Activated gamma-delta T cell treated with anti-CD3 and anti-CD28 coated beads, Interleukin-2, amount 50 U/mL, for 16 hours (primary cell): ENCODE measurements at regions not wholly inside any gene's neighbourhood (a gene's known extent, or its start where the extent isn't known, plus 50 kb on each side); places are given as distances from the start of the nearest gene placed in this dataset.

Experiments used
- DNase-seq: peaks from one replicate; pipeline ENCODE4 v3.0.0-alpha.2; 2020; ENCODE audit warnings: low read depth

GRCh38 chr1:93815366-93816110 is 63.5 kb downstream of the DNTTIP2 start:
- no peak for DNase-seq

GRCh38 chr1:93814795-93815340 is 64.1 kb downstream of the DNTTIP2 start:
- no peak for DNase-seq

GRCh38 chr1:93814059-93814794 is 64.8 kb downstream of the DNTTIP2 start:
- DNase-seq: peak; percentile 21

GRCh38 chr1:93813076-93813475 is 65.9 kb downstream of the DNTTIP2 start:
- no peak for DNase-seq

GRCh38 chr1:93811326-93812065 is 67.5 kb downstream of the DNTTIP2 start:
- DNase-seq: no peak

- DNase-seq: no peak
These were observed 68.7 kb downstream of the DNTTIP2 start for GRCh38 chr1:93810316-93810715.

- DNase-seq: no peak
These were observed 70.1 kb downstream of the DNTTIP2 start for GRCh38 chr1:93808871-93809270.

- no peak for DNase-seq
These were observed 71.6 kb downstream of the DNTTIP2 start for GRCh38 chr1:93807311-93807930.

GRCh38 chr1:93805027-93805610 is 73.9 kb downstream of the DNTTIP2 start:
- DNase-seq: no peak

GRCh38 chr1:93804412-93804811 is 74.6 kb downstream of the DNTTIP2 start:
- DNase-seq: no peak

GRCh38 chr1:93801471-93801870 is 77.5 kb downstream of the DNTTIP2 start:
- DNase-seq: no peak

GRCh38 chr1:93800856-93801255 is 78.2 kb downstream of the DNTTIP2 start:
- no peak for DNase-seq

- no peak for DNase-seq
These were observed 80.7 kb downstream of the DNTTIP2 start for GRCh38 chr1:93798291-93798690.

- no peak for DNase-seq
These were observed 94.5 kb downstream of the DNTTIP2 start for GRCh38 chr1:93784538-93784937.

GRCh38 chr1:93783876-93784275 is 95.1 kb downstream of the DNTTIP2 start:
- DNase-seq: no peak

GRCh38 chr1:93779540-93780165 is 98.0 kb upstream of the BCAR3 start:
- DNase-seq: no peak

GRCh38 chr1:93778457-93778856 is 96.8 kb upstream of the BCAR3 start:
- no peak for DNase-seq

- no peak for DNase-seq
These were observed 95.6 kb upstream of the BCAR3 start for GRCh38 chr1:93777255-93777654.

- no peak for DNase-seq
These were observed 95.1 kb upstream of the BCAR3 start for GRCh38 chr1:93776728-93777127.

GRCh38 chr1:93775224-93775623 is 93.6 kb upstream of the BCAR3 start:
- no peak for DNase-seq

GRCh38 chr1:93774707-93775106 is 93.1 kb upstream of the BCAR3 start:
- no peak for DNase-seq
